HL-60 (cell line): ENCODE measurements at regions not wholly inside any gene's neighbourhood (a gene's known extent, or its start where the extent isn't known, plus 50 kb on each side); places are given as distances from the start of the nearest gene placed in this dataset.

Source experiments
- DNase-seq, 2 experiments: peaks; one replicate each; pipeline ENCODE4 v3.0.0-alpha.2; 2010 to 2020; ENCODE audit warnings: low read depth in 1 of 2, low spot score in 1 of 2
- H3K27ac ChIP-seq: fragments of 250-450 bp; sonication (Bioruptor Pico); replicated peaks from 2 replicates; pipeline ENCODE4 v1.5.1; 2020; ENCODE audit warnings: mild to moderate bottlenecking, moderate library complexity
- H3K27me3 ChIP-seq: fragments of 250-450 bp; sonication (Bioruptor Pico); 2 replicates; pipeline ENCODE4 v1.5.1; 2021; ENCODE audit warnings: mild to moderate bottlenecking, moderate library complexity; ENCODE audit not compliant: insufficient read depth, poor library complexity, severe bottlenecking
- H3K4me3 ChIP-seq: replicated peaks from 2 replicates; pipeline ENCODE4 v1.5.1; 2011; ENCODE audit warnings: mild to moderate bottlenecking, control low read depth, low read length; ENCODE audit not compliant: insufficient read depth
- GABPA ChIP-seq: IDR thresholded peaks from 2 replicates; pipeline ENCODE4 v1.6.1; 2012; ENCODE audit warnings: low read depth
- POLR2AphosphoS5 ChIP-seq: IDR thresholded peaks from 2 replicates; pipeline ENCODE4 v1.6.1; 2012; ENCODE audit warnings: low read depth
- SPI1 ChIP-seq: IDR thresholded peaks from 2 replicates; pipeline ENCODE4 v1.6.1; 2012; ENCODE audit warnings: low read depth, mild to moderate bottlenecking, borderline replicate concordance
- TF ChIP-seq, protein P1 (sequence below): IDR thresholded peaks from 2 replicates; pipeline ENCODE4 v1.6.1; 2012; ENCODE audit warnings: low read depth; ENCODE audit not compliant: insufficient replicate concordance
- TF ChIP-seq, protein P2 (sequence below): IDR thresholded peaks from one replicate; pipeline ENCODE4 v1.5.1; 2011; ENCODE audit warnings: low read length, control low read depth, inconsistent platforms; ENCODE audit not compliant: insufficient read depth

DNA sequence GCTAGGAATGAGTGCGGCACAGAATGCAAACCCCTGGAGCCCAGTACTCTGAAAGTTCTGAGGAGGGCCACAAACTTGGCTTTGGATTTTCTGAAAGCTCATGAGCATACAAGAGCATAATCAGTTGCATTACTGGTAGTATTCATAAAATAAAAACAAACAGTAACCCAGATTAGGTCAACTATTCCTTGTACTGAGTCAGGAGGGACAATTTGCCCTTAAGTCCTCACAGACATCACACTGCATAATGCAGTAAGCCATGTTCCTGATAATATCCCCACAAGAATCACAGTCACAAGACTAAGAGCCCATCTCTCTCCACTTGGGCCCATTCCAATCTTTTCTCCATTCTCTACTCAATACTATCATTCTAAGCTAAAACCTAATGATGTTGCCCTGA is 126.9 kb upstream of the NEIL3 start:
- H3K4me3 ChIP-seq = no peak overlapping the region
- no peak overlapping the region for H3K27ac ChIP-seq
- TF ChIP-seq SPI1 = no peak
- TF ChIP-seq, protein P1, sequence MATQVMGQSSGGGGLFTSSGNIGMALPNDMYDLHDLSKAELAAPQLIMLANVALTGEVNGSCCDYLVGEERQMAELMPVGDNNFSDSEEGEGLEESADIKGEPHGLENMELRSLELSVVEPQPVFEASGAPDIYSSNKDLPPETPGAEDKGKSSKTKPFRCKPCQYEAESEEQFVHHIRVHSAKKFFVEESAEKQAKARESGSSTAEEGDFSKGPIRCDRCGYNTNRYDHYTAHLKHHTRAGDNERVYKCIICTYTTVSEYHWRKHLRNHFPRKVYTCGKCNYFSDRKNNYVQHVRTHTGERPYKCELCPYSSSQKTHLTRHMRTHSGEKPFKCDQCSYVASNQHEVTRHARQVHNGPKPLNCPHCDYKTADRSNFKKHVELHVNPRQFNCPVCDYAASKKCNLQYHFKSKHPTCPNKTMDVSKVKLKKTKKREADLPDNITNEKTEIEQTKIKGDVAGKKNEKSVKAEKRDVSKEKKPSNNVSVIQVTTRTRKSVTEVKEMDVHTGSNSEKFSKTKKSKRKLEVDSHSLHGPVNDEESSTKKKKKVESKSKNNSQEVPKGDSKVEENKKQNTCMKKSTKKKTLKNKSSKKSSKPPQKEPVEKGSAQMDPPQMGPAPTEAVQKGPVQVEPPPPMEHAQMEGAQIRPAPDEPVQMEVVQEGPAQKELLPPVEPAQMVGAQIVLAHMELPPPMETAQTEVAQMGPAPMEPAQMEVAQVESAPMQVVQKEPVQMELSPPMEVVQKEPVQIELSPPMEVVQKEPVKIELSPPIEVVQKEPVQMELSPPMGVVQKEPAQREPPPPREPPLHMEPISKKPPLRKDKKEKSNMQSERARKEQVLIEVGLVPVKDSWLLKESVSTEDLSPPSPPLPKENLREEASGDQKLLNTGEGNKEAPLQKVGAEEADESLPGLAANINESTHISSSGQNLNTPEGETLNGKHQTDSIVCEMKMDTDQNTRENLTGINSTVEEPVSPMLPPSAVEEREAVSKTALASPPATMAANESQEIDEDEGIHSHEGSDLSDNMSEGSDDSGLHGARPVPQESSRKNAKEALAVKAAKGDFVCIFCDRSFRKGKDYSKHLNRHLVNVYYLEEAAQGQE = no peak
- DNase-seq = no peak
- no peaks in the 10 kb centered on the region for H3K27me3 ChIP-seq

DNA sequence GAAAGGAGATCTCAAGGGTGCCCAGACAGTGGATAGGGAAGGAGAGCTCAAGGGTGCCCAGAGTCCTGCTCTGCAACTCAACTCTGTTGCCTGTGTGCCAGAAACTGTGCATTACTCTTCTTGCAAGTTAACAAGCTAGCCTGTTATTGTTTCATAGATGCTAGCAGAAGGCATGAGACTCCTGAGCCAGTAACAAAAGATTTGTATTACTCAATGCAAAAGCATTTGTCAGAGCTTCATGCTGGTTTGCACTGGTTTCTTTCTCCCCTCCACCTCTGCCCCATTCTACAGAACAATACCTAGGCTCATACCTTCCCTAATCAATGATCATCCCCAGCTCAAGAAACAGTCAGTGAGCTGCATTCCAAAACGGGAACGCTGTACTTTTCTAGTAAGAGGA is 124.5 kb upstream of the NEIL3 start:
- TF ChIP-seq, protein P2, sequence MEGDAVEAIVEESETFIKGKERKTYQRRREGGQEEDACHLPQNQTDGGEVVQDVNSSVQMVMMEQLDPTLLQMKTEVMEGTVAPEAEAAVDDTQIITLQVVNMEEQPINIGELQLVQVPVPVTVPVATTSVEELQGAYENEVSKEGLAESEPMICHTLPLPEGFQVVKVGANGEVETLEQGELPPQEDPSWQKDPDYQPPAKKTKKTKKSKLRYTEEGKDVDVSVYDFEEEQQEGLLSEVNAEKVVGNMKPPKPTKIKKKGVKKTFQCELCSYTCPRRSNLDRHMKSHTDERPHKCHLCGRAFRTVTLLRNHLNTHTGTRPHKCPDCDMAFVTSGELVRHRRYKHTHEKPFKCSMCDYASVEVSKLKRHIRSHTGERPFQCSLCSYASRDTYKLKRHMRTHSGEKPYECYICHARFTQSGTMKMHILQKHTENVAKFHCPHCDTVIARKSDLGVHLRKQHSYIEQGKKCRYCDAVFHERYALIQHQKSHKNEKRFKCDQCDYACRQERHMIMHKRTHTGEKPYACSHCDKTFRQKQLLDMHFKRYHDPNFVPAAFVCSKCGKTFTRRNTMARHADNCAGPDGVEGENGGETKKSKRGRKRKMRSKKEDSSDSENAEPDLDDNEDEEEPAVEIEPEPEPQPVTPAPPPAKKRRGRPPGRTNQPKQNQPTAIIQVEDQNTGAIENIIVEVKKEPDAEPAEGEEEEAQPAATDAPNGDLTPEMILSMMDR = no peak
- TF ChIP-seq SPI1 (no peak), GABPA (no peak), POLR2AphosphoS5 (no peak)
- TF ChIP-seq, protein P1 = no peak
- H3K4me3 ChIP-seq = no peak overlapping the region
- no peak overlapping the region for H3K27ac ChIP-seq
- DNase-seq = no peak
- no peaks in the 10 kb centered on the region for H3K27me3 ChIP-seq

DNA sequence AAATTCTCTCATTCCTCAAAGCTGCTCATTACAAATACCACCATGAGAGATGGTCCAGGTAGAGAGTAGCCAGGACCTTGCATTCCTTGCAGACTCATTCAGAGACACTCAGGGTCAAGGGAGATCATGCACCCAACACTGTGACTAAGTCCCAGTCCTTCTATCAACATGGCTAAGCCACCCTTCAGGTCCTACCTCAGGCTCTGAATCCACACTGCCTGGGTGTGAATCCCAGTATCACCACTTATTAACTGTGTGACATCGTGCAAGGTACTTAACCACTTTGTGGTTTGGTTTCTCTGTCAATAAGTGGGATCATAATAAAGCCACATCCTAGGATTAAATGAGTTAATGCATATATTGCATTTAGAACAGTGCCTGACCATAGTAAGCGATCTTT is 124.1 kb upstream of the NEIL3 start:
- no peak for TF ChIP-seq GABPA
- TF ChIP-seq, protein P1 = no peak
- no peak for TF ChIP-seq POLR2AphosphoS5
- TF ChIP-seq, protein P2 = no peak
- no peak for TF ChIP-seq SPI1
- no peaks in the 10 kb centered on the region for H3K27me3 ChIP-seq
- H3K27ac ChIP-seq = no peak overlapping the region
- no peak for DNase-seq
- H3K4me3 ChIP-seq = no peak overlapping the region

DNA sequence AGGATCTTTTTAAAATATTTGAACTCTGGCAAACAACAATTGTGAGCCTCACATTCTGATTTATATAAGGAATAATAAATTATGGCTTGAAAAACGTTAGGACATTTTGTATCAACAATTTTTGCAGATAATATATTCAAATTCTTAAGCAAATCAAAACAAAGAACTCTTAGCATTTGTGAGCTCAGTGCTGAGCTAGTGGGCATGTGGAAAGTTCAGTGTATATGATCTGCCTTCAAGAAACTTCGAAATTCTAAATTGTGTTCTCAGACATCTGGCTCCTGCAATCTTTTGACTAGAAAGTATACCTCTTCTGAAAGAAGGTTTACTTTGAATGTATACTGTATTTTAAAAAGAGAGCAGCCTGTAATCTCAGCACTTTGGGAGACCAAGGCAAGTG is 122.3 kb upstream of the NEIL3 start:
- TF ChIP-seq GABPA (no peak), POLR2AphosphoS5 (no peak), SPI1 (no peak)
- TF ChIP-seq, protein P2 = no peak
- TF ChIP-seq, protein P1 = no peak
- H3K4me3 ChIP-seq = no peak overlapping the region
- no peaks in the 10 kb centered on the region for H3K27me3 ChIP-seq

More for the DNA sequence above, 122.3 kb upstream of the NEIL3 start:
- DNase-seq = no peak
- no peak overlapping the region for H3K27ac ChIP-seq
